ENCODE measurements at regions not wholly inside any gene's neighbourhood (a gene's known extent, or its start where the extent isn't known, plus 50 kb on each side); places are given as distances from the start of the nearest gene placed in this dataset.

DNA sequence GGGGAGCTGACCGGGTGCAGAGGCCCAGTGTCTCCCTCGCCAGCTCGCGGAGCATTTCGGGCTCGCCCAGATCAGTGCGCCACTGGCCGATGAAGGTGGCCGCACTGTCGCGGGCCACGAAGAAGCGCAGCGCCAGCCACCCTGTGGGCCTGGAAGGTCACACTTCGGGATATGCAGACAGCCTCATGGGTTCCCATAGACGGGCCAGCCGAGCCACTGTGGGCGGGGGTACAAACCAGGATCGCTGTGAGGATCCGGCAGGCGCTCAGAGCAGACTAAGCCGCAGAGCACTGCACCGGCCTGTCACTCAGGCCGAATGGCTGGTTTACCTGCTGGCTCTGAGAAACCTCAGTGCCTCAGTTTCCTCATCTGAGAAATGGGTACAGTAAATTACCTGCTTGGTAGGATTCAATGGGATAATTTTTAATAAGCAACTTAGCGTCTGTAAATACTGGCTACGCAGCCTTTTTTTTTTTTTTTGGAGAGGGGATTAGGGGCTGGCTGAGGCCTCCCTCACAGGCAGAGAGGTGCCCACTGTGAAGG is 64.0 kb upstream of the IGFBPL1 start:
- TF ChIP-seq POLR2A (IDR thresholded peaks at IDR 0.05) (no peak), CTCF (IDR thresholded peaks at IDR 0.05) (no peak), POLR2AphosphoS5 (IDR thresholded peaks at IDR 0.05) (no peak)
